T-helper 1 cell (primary cell): ENCODE measurements at regions not wholly inside any gene's neighbourhood (a gene's known extent, or its start where the extent isn't known, plus 50 kb on each side); places are given as distances from the start of the nearest gene placed in this dataset.

Experiments
- DNase-seq, 5 donors: peaks; one replicate each; pipeline ENCODE4 v3.0.0-alpha.2; 2012 to 2020

- no peak for DNase-seq
These were observed 62.9 kb upstream of the IRX4 start for GRCh38 chr5:1945606-1946005.

GRCh38 chr5:1944408-1944807 lies 61.7 kb upstream of the IRX4 start:
- no peak for DNase-seq

GRCh38 chr5:1943481-1943880 lies 60.8 kb upstream of the IRX4 start:
- no peak for DNase-seq

- DNase-seq: no peak
These were observed 59.9 kb upstream of the IRX4 start for GRCh38 chr5:1942630-1943029.

GRCh38 chr5:1942158-1942557 lies 59.4 kb upstream of the IRX4 start:
- no peak for DNase-seq

- no peak for DNase-seq
These were observed 56.5 kb upstream of the IRX4 start for GRCh38 chr5:1939256-1939655.

- DNase-seq: no peak
These were observed 55.7 kb upstream of the IRX4 start for GRCh38 chr5:1938310-1939000.

- no peak for DNase-seq
These were observed 54.9 kb upstream of the IRX4 start for GRCh38 chr5:1937590-1937989.

GRCh38 chr5:1936901-1937300 lies 54.2 kb upstream of the IRX4 start:
- no peak for DNase-seq

- DNase-seq: no peak
These were observed 53.7 kb upstream of the IRX4 start for GRCh38 chr5:1936413-1936812.

GRCh38 chr5:1934801-1935429 lies 52.2 kb upstream of the IRX4 start:
- no peak for DNase-seq

GRCh38 chr5:1934056-1934394 lies 51.3 kb upstream of the IRX4 start:
- DNase-seq: no peak

- DNase-seq: no peak
These were observed 50.8 kb upstream of the IRX4 start for GRCh38 chr5:1933364-1934055.
